Ureter (tissue), 1 donor: ENCODE measurements at regions not wholly inside any gene's neighbourhood (a gene's known extent, or its start where the extent isn't known, plus 50 kb on each side); places are given as distances from the start of the nearest gene placed in this dataset.

Source experiments
- DNase-seq: peaks from one replicate; pipeline ENCODE4 v3.0.0-alpha.2; 2020; ENCODE audit warnings: low spot score
- donor health status: DM: yes; HTN: yes; CAD: no.

- DNase-seq = no peak
These were observed 303.0 kb downstream of the PSAT1 start for GRCh38 chr9:78599926-78600325.

GRCh38 chr9:78601957-78602565 lies 305.1 kb downstream of the PSAT1 start:
- no peak for DNase-seq

- no peak for DNase-seq
These were observed 308.4 kb downstream of the PSAT1 start for GRCh38 chr9:78605041-78606000.

GRCh38 chr9:78606001-78606379 lies 309.1 kb downstream of the PSAT1 start:
- no peak for DNase-seq

- DNase-seq = no peak
These were observed 310.9 kb downstream of the PSAT1 start for GRCh38 chr9:78607853-78608252.

- DNase-seq = no peak
These were observed 312.5 kb downstream of the PSAT1 start for GRCh38 chr9:78609450-78609849.

- no peak for DNase-seq
These were observed 315.2 kb downstream of the PSAT1 start for GRCh38 chr9:78612091-78612490.

GRCh38 chr9:78613006-78613405 lies 316.1 kb downstream of the PSAT1 start:
- DNase-seq = no peak

- no peak for DNase-seq
These were observed 318.0 kb downstream of the PSAT1 start for GRCh38 chr9:78614892-78615291.

- DNase-seq = no peak
These were observed 318.4 kb downstream of the PSAT1 start for GRCh38 chr9:78615372-78615771.

- no peak for DNase-seq
These were observed 321.8 kb downstream of the PSAT1 start for GRCh38 chr9:78618735-78619134.

- no peak for DNase-seq
These were observed 323.4 kb downstream of the PSAT1 start for GRCh38 chr9:78620303-78620702.

- no peak for DNase-seq
These were observed 323.8 kb downstream of the PSAT1 start for GRCh38 chr9:78620764-78621163.

GRCh38 chr9:78622126-78622525 lies 325.2 kb downstream of the PSAT1 start:
- DNase-seq = no peak

GRCh38 chr9:78626971-78627370 lies 330.0 kb downstream of the PSAT1 start:
- DNase-seq = no peak

- no peak for DNase-seq
These were observed 334.0 kb downstream of the PSAT1 start for GRCh38 chr9:78630966-78631365.

- no peak for DNase-seq
These were observed 343.8 kb downstream of the PSAT1 start for GRCh38 chr9:78640728-78641127.

GRCh38 chr9:78644359-78644758 lies 347.4 kb downstream of the PSAT1 start:
- DNase-seq = no peak

GRCh38 chr9:78654324-78654723 lies 357.4 kb downstream of the PSAT1 start:
- DNase-seq = no peak

- DNase-seq = no peak
These were observed 366.4 kb downstream of the PSAT1 start for GRCh38 chr9:78663369-78663768.

GRCh38 chr9:78664370-78664769 lies 367.4 kb downstream of the PSAT1 start:
- no peak for DNase-seq

GRCh38 chr9:78666818-78667414 lies 370.0 kb downstream of the PSAT1 start:
- DNase-seq = no peak
